Common myeloid progenitor, CD34-positive (primary cell): ENCODE measurements at regions not wholly inside any gene's neighbourhood (a gene's known extent, or its start where the extent isn't known, plus 50 kb on each side); places are given as distances from the start of the nearest gene placed in this dataset.

Experiments
- CTCF ChIA-PET: fragments of 350-600 bp; sonication (Branson Sonifier 250); formaldehyde crosslinking; loops from one replicate; lab custom pipeline; 2021; ENCODE audit warnings: antibody characterized with exemption; lab: Charles Lee
- POLR2A ChIA-PET: fragments of 350-600 bp; sonication (Branson Sonifier 250); formaldehyde crosslinking; loops from one replicate; lab custom pipeline; 2021; ENCODE audit warnings: antibody characterized with exemption; lab: Charles Lee
- DNase-seq, 3 donors: peaks; one replicate each; pipeline versions ENCODE4 v3.0.0 to v3.0.0-alpha.2; 2013
- H3K27ac ChIP-seq, 2 experiments: 1 replicate in 1 of 2; 2 replicates in 1 of 2; pipeline ENCODE4 v1.7.0; 2013; ENCODE audit warnings: inconsistent platforms in 2 of 2, low read length in 2 of 2, mild to moderate bottlenecking in 2 of 2, low read depth in 1 of 2, moderate library complexity in 1 of 2; ENCODE audit not compliant: severe bottlenecking in 2 of 2, insufficient read depth in 1 of 2, poor library complexity in 1 of 2
- H3K27me3 ChIP-seq, 5 experiments: replicated peaks in 2 of 5; 1 replicate in 3 of 5; 2 replicates in 2 of 5; pipeline versions ENCODE4 v1.6.1 to v1.7.0; 2013; ENCODE audit warnings: low read length in 4 of 5, mild to moderate bottlenecking in 2 of 5, moderate library complexity in 2 of 5, inconsistent platforms in 1 of 5; ENCODE audit not compliant: insufficient read depth in 5 of 5, control insufficient read depth in 4 of 5
- H3K36me3 ChIP-seq, 4 experiments: 1 replicate in 2 of 4; 2 replicates in 2 of 4; pipeline versions ENCODE4 v1.6.1 to v1.7.0; 2013; ENCODE audit warnings: low read length in 3 of 4, control low read depth in 1 of 4, mild to moderate bottlenecking in 1 of 4; ENCODE audit not compliant: control insufficient read depth in 4 of 4, insufficient read depth in 4 of 4
- H3K4me1 ChIP-seq, 4 experiments: 1 replicate in 3 of 4; 2 replicates in 1 of 4; pipeline versions ENCODE4 v1.6.1 to v1.7.1; 2013; ENCODE audit warnings: low read length in 3 of 4, mild to moderate bottlenecking in 3 of 4, control low read depth in 1 of 4, inconsistent platforms in 1 of 4, moderate library complexity in 1 of 4; ENCODE audit not compliant: control insufficient read depth in 4 of 4, insufficient read depth in 4 of 4; ENCODE audit errors: control extremely low read depth in 1 of 4
- H3K4me3 ChIP-seq, 7 experiments: 1 replicate in 4 of 7; 2 replicates in 3 of 7; pipeline versions ENCODE4 v1.5.1 to v1.7.0; 2013; ENCODE audit warnings: mild to moderate bottlenecking in 7 of 7, low read length in 6 of 7, moderate library complexity in 6 of 7, inconsistent platforms in 2 of 7, low read depth in 2 of 7, control low read depth in 1 of 7; ENCODE audit not compliant: insufficient read depth in 4 of 7, control insufficient read depth in 1 of 7; ENCODE audit errors: extremely low read depth in 1 of 7
- H3K9me3 ChIP-seq, 5 experiments: 1 replicate in 4 of 5; 2 replicates in 1 of 5; pipeline versions ENCODE4 v1.6.1 to v1.7.1; 2013; ENCODE audit warnings: low read length in 4 of 5, mild to moderate bottlenecking in 2 of 5, inconsistent platforms in 1 of 5, low read depth in 1 of 5, moderate library complexity in 1 of 5; ENCODE audit not compliant: control insufficient read depth in 4 of 5, insufficient read depth in 2 of 5; ENCODE audit errors: control extremely low read depth in 1 of 5
- WGBS: methylation state at CpG from one replicate; pipeline ENCODE4 v1.1.5; 2013; ENCODE audit not compliant: insufficient coverage; 5-methylcytosine and 5-hydroxymethylcytosine counted together

DNA sequence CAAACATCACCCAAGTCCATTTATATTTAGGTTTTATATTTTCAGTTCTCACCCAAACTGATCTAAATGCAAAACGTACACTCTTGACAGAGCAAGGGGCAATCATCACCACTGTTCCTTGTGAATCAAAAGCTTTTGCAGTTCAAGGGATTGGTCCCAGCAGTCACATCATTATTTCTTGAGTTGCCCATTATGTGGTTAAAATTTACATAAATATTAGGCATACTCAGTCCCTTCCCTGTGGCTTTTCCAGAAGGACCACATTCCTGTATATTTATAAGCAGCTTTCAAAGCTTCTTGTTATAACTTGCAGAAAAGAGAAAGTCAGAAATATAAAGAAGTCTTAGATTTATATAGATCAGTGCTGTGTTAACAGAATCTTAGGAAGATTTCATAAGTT is 224.4 kb downstream of the CLCN4 start:
- H3K4me1 ChIP-seq, result no peaks in the 10 kb centered on the region
- no peaks in the 10 kb centered on the region for H3K27me3 ChIP-seq
- no CpG with 5 or more reads among the region's 1 CpG for WGBS
- no peak overlapping the region for H3K4me3 ChIP-seq
- ChIA-PET POLR2A (no interaction called here), CTCF (no interaction called here)
- peaks cover 0 to 8% (median 0%) of the 10 kb centered on the region in 5 experiments for H3K9me3 ChIP-seq
- no peak for DNase-seq
- no peak overlapping the region for H3K27ac ChIP-seq
- no peaks in the 10 kb centered on the region for H3K36me3 ChIP-seq

DNA sequence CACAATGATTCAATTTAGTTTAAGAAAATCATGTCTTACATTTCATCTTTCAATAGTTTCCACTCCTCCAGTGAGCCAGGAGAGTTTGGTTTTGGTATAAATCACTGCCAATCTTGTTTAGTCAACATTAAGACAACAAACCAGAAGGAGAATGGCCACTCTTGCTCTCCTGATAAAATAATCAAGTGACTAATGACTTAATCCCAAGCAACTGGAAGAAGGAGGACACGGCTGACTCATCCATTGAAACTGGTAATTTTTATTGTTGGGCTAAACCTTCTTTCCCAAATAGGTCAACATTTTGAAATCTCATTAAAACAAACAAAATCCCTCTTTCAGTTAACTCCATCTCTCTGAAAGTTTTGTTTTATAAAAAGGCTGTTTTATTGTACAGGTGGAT is 230.2 kb downstream of the CLCN4 start:
- H3K4me1 ChIP-seq, result no peaks in the 10 kb centered on the region
- no CpG with 5 or more reads among the region's 1 CpG for WGBS
- no peak for DNase-seq
- no peaks in the 10 kb centered on the region for H3K27me3 ChIP-seq
- CTCF ChIA-PET, result no interaction called here
- no peak overlapping the region for H3K27ac ChIP-seq
- no peaks in the 10 kb centered on the region for H3K36me3 ChIP-seq
- no peak overlapping the region for H3K4me3 ChIP-seq
- peaks cover 0 to 1% (median 0%) of the 10 kb centered on the region in 5 experiments for H3K9me3 ChIP-seq
- POLR2A ChIA-PET, result no interaction called here

DNA sequence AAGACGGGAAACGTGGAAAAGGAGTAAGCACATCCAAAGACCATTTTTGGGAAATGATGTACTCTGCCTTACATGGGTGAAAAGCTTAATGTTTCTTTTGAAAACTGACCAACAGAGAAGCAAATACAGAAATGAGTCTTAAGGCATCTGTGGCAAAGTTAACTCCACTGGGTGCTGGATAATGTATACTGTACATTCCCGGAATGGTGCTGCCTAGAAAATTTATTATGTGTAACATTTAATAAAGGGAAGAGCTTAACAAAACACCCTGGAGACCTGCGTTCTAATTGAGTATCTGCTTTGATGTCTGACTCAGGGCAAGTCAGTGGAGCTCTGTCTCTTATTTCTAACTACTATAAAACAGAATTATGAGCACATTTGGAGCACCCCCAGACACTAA is 230.2 kb downstream of the MID1 start:
- H3K36me3 ChIP-seq, result no peaks in the 10 kb centered on the region
- H3K27me3 ChIP-seq, result peaks cover 0 to 4% (median 0%) of the 10 kb centered on the region in 5 experiments
- H3K9me3 ChIP-seq, result no peaks in the 10 kb centered on the region
- WGBS, result 86% methylated on average over 4 of the region's 4 CpGs
- H3K27ac ChIP-seq, result no peak overlapping the region
- CTCF ChIA-PET, result no interaction called here
- no peak overlapping the region for H3K4me3 ChIP-seq
- POLR2A ChIA-PET, result interaction anchor here (0.6 kb wide), 1 partner anchor 211 kb away, joined by 3 read pairs; no protein-coding TSS in a partner anchor
- peaks cover 0 to 4% (median 3%) of the 10 kb centered on the region in 4 experiments for H3K4me1 ChIP-seq
- DNase-seq, result no peak

DNA sequence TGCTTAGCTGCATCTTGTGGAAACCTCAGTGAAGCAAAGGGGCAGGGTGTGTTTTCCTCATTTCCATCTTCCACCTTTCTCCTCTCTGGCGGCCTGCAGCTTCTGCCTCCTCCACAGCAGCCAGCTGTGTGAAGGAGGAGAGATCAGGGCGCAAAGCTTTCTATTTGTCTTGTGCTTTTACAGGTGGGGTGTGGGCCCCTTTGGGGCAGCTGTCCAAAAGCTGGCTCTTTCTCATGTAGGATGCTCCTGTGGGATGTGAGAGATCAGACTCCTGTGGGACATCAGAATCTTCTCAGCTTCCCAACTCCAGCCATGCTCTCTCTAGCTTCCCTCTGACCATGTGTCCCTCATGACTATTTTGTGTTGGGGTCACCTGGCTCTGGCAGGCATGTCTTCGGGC is 227.1 kb downstream of the MID1 start:
- Histone ChIP-seq H3K4me3 (no peak overlapping the region), H3K27me3 (peaks cover 0 to 4% (median 0%) of the 10 kb centered on the region in 5 experiments), H3K9me3 (no peaks in the 10 kb centered on the region), H3K27ac (no peak overlapping the region), H3K4me1 (peaks cover 0 to 9% (median 7%) of the 10 kb centered on the region in 4 experiments), H3K36me3 (no peaks in the 10 kb centered on the region)
- ChIA-PET POLR2A (no interaction called here), CTCF (no interaction called here)
- no peak for DNase-seq
- WGBS, result 90% methylated on average over 1 of the region's 3 CpGs

DNA sequence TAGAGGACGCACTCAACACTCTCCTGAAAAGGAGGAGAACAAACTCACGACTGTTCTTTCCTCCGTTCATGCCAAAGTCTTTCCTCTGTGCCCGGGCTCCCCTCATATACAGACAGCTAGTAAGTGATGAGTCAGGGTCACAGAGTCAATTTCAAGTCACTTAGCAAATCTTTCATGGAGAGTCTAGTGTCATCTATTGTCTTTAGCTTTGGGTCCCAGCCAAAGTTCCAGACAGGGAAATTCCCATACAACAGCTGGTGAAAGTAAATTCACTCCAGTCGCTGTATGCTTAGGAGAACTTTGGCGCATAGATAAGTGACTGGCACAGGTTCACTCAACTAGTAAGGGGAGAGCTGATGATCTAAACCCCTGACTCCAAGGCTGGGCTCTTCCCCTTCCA is 226.5 kb downstream of the MID1 start:
- H3K36me3 ChIP-seq, result no peaks in the 10 kb centered on the region
- WGBS, result 84% methylated on average over 4 of the region's 6 CpGs
- H3K27ac ChIP-seq, result no peak overlapping the region
- ChIA-PET POLR2A (no interaction called here), CTCF (no interaction called here)
- no peaks in the 10 kb centered on the region for H3K9me3 ChIP-seq
- H3K4me3 ChIP-seq, result no peak overlapping the region
- peaks cover 0 to 4% (median 0%) of the 10 kb centered on the region in 5 experiments for H3K27me3 ChIP-seq
- DNase-seq, result no peak
- peaks cover 0 to 9% (median 7%) of the 10 kb centered on the region in 4 experiments for H3K4me1 ChIP-seq

DNA sequence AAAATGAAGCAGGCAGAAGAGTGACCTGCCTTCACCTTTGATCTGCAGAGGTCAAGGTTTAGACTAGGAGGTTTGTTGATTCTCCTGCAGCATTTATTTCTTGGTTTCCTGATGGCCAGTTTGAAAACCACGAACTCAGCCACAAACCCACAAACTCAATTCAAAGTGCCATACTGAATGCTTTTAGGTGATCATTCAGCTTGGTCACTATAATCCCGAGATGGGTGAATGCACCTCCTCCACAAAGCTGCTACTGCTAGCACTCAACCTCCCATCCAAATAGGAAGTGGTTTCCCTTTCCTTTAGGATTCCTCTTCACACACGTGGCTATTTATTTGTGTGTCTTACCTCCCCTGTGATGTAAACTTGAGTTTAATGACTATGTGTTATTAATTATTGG is 225.2 kb downstream of the MID1 start:
- no peak overlapping the region for H3K27ac ChIP-seq
- CTCF ChIA-PET, result no interaction called here
- H3K27me3 ChIP-seq, result peaks cover 0 to 4% (median 0%) of the 10 kb centered on the region in 5 experiments
- no peaks in the 10 kb centered on the region for H3K9me3 ChIP-seq
- H3K36me3 ChIP-seq, result no peaks in the 10 kb centered on the region
- H3K4me1 ChIP-seq, result peaks cover 0 to 9% (median 7%) of the 10 kb centered on the region in 4 experiments
- no peak overlapping the region for H3K4me3 ChIP-seq
- POLR2A ChIA-PET, result no interaction called here
- DNase-seq, result no peak
- 67% methylated on average over 1 of the region's 3 CpGs for WGBS
